SK-N-MC (cell line): ENCODE measurements at regions not wholly inside any gene's neighbourhood (a gene's known extent, or its start where the extent isn't known, plus 50 kb on each side); places are given as distances from the start of the nearest gene placed in this dataset.

Experiments used
- DNase-seq: peaks from one replicate; pipeline ENCODE4 v3.0.0-alpha.2; 2011; ENCODE audit warnings: low read depth, low spot score
- H3K27ac ChIP-seq: fragments of 200-600 bp; sonication (generic); 2 replicates; pipeline ENCODE4 v1.5.1; 2016; ENCODE audit warnings: mixed run types
- H3K36me3 ChIP-seq: fragments of 200-600 bp; sonication (generic); 2 replicates; pipeline ENCODE4 v1.6.1; 2017; ENCODE audit warnings: antibody characterized with exemption, low read length, mixed read lengths; ENCODE audit not compliant: insufficient read depth
- H3K4me3 ChIP-seq: fragments of 200-600 bp; sonication (generic); 2 replicates; pipeline ENCODE4 v1.5.1; 2016
- H3K9ac ChIP-seq: fragments of 200-600 bp; sonication (generic); 2 replicates; pipeline ENCODE4 v1.8.0; 2017; ENCODE audit warnings: mixed run types, mixed read lengths; ENCODE audit not compliant: insufficient read length
- H3K9me3 ChIP-seq: fragments of 200-600 bp; sonication (generic); 2 replicates; pipeline ENCODE4 v1.6.1; 2017; ENCODE audit warnings: low read depth, mild to moderate bottlenecking, antibody characterized with exemption, low read length, moderate library complexity, mixed read lengths
- EZH2 ChIP-seq: fragments of 200-600 bp; sonication (generic); IDR thresholded peaks from one replicate; pipeline ENCODE4 v1.6.1; 2017; ENCODE audit warnings: antibody characterized with exemption
- FOXP2 ChIP-seq: optimal IDR thresholded peaks from 2 replicates; pipeline ENCODE3; 2011; ENCODE audit warnings: mild to moderate bottlenecking, moderate library complexity; ENCODE audit not compliant: insufficient read depth; ENCODE audit errors: extremely low read length, control extremely low read depth
- POLR2AphosphoS5 ChIP-seq: IDR thresholded peaks from 2 replicates; pipeline ENCODE4 v1.6.1; 2012; ENCODE audit warnings: mild to moderate bottlenecking, low read depth, low read length, borderline replicate concordance

GRCh38 chr6:21450628-21451027, 142.9 kb upstream of the SOX4 start:
- TF ChIP-seq FOXP2 = no peak
- DNase-seq = no peak
- Histone ChIP-seq H3K9ac (no peak overlapping the region), H3K36me3 (no peaks in the 10 kb centered on the region), H3K27ac (no peak overlapping the region), H3K9me3 (no peaks in the 10 kb centered on the region), H3K4me3 (no peak overlapping the region)

GRCh38 chr6:21451546-21452013, 142.0 kb upstream of the SOX4 start:
- Histone ChIP-seq H3K36me3 (no peaks in the 10 kb centered on the region), H3K9ac (no peak overlapping the region), H3K9me3 (no peaks in the 10 kb centered on the region), H3K4me3 (no peak overlapping the region), H3K27ac (no peak overlapping the region)
- TF ChIP-seq EZH2 (no peak), POLR2AphosphoS5 (no peak), FOXP2 (no peak)
- no peak for DNase-seq

- no peaks in the 10 kb centered on the region for H3K36me3 ChIP-seq
- H3K9ac ChIP-seq = no peak overlapping the region
- H3K9me3 ChIP-seq = no peaks in the 10 kb centered on the region
- no peak overlapping the region for H3K27ac ChIP-seq
- TF ChIP-seq POLR2AphosphoS5 = no peak
- no peak overlapping the region for H3K4me3 ChIP-seq
- DNase-seq = no peak
Measured at GRCh38 chr6:21454262-21454661, 139.3 kb upstream of the SOX4 start.

GRCh38 chr6:21455071-21455470, 138.5 kb upstream of the SOX4 start:
- TF ChIP-seq POLR2AphosphoS5 = peak; percentile 61; the same call in 1 of the 2 replicates
- peak; percentile 71 for TF ChIP-seq FOXP2
- TF ChIP-seq EZH2 = no peak
- H3K9ac ChIP-seq = no peak overlapping the region
- no peaks in the 10 kb centered on the region for H3K9me3 ChIP-seq
- H3K4me3 ChIP-seq = peak overlapping the region; percentile 58
- H3K36me3 ChIP-seq = no peaks in the 10 kb centered on the region
- H3K27ac ChIP-seq = peak overlapping the region; percentile 67
- DNase-seq = peak; percentile 88

- Histone ChIP-seq H3K9me3 (no peaks in the 10 kb centered on the region), H3K4me3 (no peak overlapping the region), H3K9ac (no peak overlapping the region), H3K36me3 (no peaks in the 10 kb centered on the region), H3K27ac (no peak overlapping the region)
- TF ChIP-seq FOXP2 = no peak
- TF ChIP-seq EZH2 = no peak
- TF ChIP-seq POLR2AphosphoS5 = no peak
- DNase-seq = no peak
Measured at GRCh38 chr6:21457647-21458046, 135.9 kb upstream of the SOX4 start.

GRCh38 chr6:21459641-21460040, 133.9 kb upstream of the SOX4 start:
- H3K4me3 ChIP-seq = no peak overlapping the region
- no peak for TF ChIP-seq POLR2AphosphoS5
- TF ChIP-seq EZH2 = no peak
- no peak for TF ChIP-seq FOXP2

GRCh38 chr6:21461844-21462518, 131.6 kb upstream of the SOX4 start:
- H3K36me3 ChIP-seq = no peaks in the 10 kb centered on the region
- H3K27ac ChIP-seq = no peak overlapping the region
- peak overlapping the region; percentile 22 for H3K9ac ChIP-seq
- DNase-seq = no peak
- TF ChIP-seq FOXP2 = no peak
- no peak for TF ChIP-seq EZH2
- no peak for TF ChIP-seq POLR2AphosphoS5
- no peak overlapping the region for H3K4me3 ChIP-seq
- no peaks in the 10 kb centered on the region for H3K9me3 ChIP-seq

More at GRCh38 chr6:21459641-21460040, 133.9 kb upstream of the SOX4 start:
- no peak for DNase-seq
- no peaks in the 10 kb centered on the region for H3K9me3 ChIP-seq
- H3K36me3 ChIP-seq = no peaks in the 10 kb centered on the region
- H3K27ac ChIP-seq = no peak overlapping the region
- no peak overlapping the region for H3K9ac ChIP-seq

GRCh38 chr6:21462519-21462852, 131.1 kb upstream of the SOX4 start:
- TF ChIP-seq EZH2 (no peak), POLR2AphosphoS5 (no peak), FOXP2 (no peak)
- H3K9ac ChIP-seq = no peak overlapping the region
- DNase-seq = no peak
- no peak overlapping the region for H3K27ac ChIP-seq
- H3K4me3 ChIP-seq = no peak overlapping the region
- H3K36me3 ChIP-seq = no peaks in the 10 kb centered on the region
- no peaks in the 10 kb centered on the region for H3K9me3 ChIP-seq

- Histone ChIP-seq H3K9me3 (no peaks in the 10 kb centered on the region), H3K36me3 (no peaks in the 10 kb centered on the region), H3K9ac (no peak overlapping the region), H3K4me3 (no peak overlapping the region), H3K27ac (no peak overlapping the region)
- TF ChIP-seq FOXP2 (no peak), EZH2 (no peak), POLR2AphosphoS5 (no peak)
- no peak for DNase-seq
Measured at GRCh38 chr6:21467091-21467490, 126.5 kb upstream of the SOX4 start.
